ENCODE measurements at regions not wholly inside any gene's neighbourhood (a gene's known extent, or its start where the extent isn't known, plus 50 kb on each side); places are given as distances from the start of the nearest gene placed in this dataset.

- in situ Hi-C loops (cut with MboI): no loop called here
- no peak overlapping the region for H3K9ac ChIP-seq
- H3K27ac ChIP-seq: no peak overlapping the region
- 66% methylated on average over 7 of the region's 7 CpGs for WGBS, 2 experiments (ENCODE audit: low coverage in 1 of 2, low lambda C conversion rate in 2 of 2, missing lambda C conversion rate in 2 of 2)
- no peaks in the 10 kb centered on the region for H3K4me1 ChIP-seq (ENCODE audit: insufficient read depth)
- H3K4me3 ChIP-seq: no peak overlapping the region
- H3F3A ChIP-seq (ENCODE audit: insufficient read depth): no peaks in the 10 kb centered on the region
- no peaks in the 10 kb centered on the region for H3K79me2 ChIP-seq (ENCODE audit: insufficient read depth)
- no peaks in the 10 kb centered on the region for H3K9me2 ChIP-seq (ENCODE audit: insufficient read depth)
- H3K9me3 ChIP-seq (ENCODE audit: low read depth): no peaks in the 10 kb centered on the region
- DNase-seq: no peak
- no peaks in the 10 kb centered on the region for H3K36me3 ChIP-seq (ENCODE audit: low read depth)
- no peaks in the 10 kb centered on the region for H4K20me1 ChIP-seq (ENCODE audit: insufficient read depth)
- H3K27me3 ChIP-seq (replicated peaks; ENCODE audit: insufficient read depth): no peaks in the 10 kb centered on the region
- no peak overlapping the region for H3K4me2 ChIP-seq (ENCODE audit: unreplicated experiment)
- H2AFZ ChIP-seq: no peak overlapping the region
- TF ChIP-seq EZH2 (IDR thresholded peaks at IDR 0.05; ENCODE audit: insufficient read depth, poor library complexity, severe bottlenecking) (no peak), EZH2phosphoT487 (IDR thresholded peaks at IDR 0.05; ENCODE audit: insufficient read depth, low read depth) (no peak)
Observed at GRCh38 chr12:107291018-107291417, 197.7 kb upstream of the CRY1 start.

GRCh38 chr12:107296681-107297089 is 203.3 kb upstream of the CRY1 start:
- in situ Hi-C loops (cut with MboI): no loop called here
- Histone ChIP-seq H4K20me1 (ENCODE audit: insufficient read depth) (no peaks in the 10 kb centered on the region), H3K4me3 (no peak overlapping the region), H3K4me2 (ENCODE audit: unreplicated experiment) (no peak overlapping the region), H3K27me3 (replicated peaks; ENCODE audit: insufficient read depth) (peaks cover 6% of the 10 kb centered on the region; the same call in 1 of the 2 replicates), H3K9ac (no peak overlapping the region), H3K9me2 (ENCODE audit: insufficient read depth) (no peaks in the 10 kb centered on the region), H3K36me3 (ENCODE audit: low read depth) (no peaks in the 10 kb centered on the region), H3K4me1 (ENCODE audit: insufficient read depth) (no peaks in the 10 kb centered on the region), H3K27ac (no peak overlapping the region), H3K79me2 (ENCODE audit: insufficient read depth) (no peaks in the 10 kb centered on the region), H2AFZ (no peak overlapping the region), H3F3A (ENCODE audit: insufficient read depth) (no peaks in the 10 kb centered on the region), H3K9me3 (ENCODE audit: low read depth) (no peaks in the 10 kb centered on the region)
- WGBS, 2 experiments (ENCODE audit: low coverage in 1 of 2, low lambda C conversion rate in 2 of 2, missing lambda C conversion rate in 2 of 2): 60 to 70% methylated on average over 6 of the region's 6 CpGs
- no peak for TF ChIP-seq EZH2phosphoT487 (IDR thresholded peaks at IDR 0.05; ENCODE audit: insufficient read depth, low read depth)
- TF ChIP-seq EZH2 (IDR thresholded peaks at IDR 0.05; ENCODE audit: insufficient read depth, poor library complexity, severe bottlenecking): no peak
- DNase-seq: peak; percentile 11

- in situ Hi-C loops (cut with MboI): no loop called here
- TF ChIP-seq EZH2 (IDR thresholded peaks at IDR 0.05; ENCODE audit: insufficient read depth, poor library complexity, severe bottlenecking) (no peak), EZH2phosphoT487 (IDR thresholded peaks at IDR 0.05; ENCODE audit: insufficient read depth, low read depth) (no peak)
- H3K4me1 ChIP-seq (ENCODE audit: insufficient read depth): no peaks in the 10 kb centered on the region
- peak; percentile 9 for DNase-seq
- H3K9ac ChIP-seq: no peak overlapping the region
- no peaks in the 10 kb centered on the region for H3K9me3 ChIP-seq (ENCODE audit: low read depth)
- H3K36me3 ChIP-seq (ENCODE audit: low read depth): no peaks in the 10 kb centered on the region
- WGBS, 2 experiments (ENCODE audit: low coverage in 1 of 2, low lambda C conversion rate in 2 of 2, missing lambda C conversion rate in 2 of 2): 37 to 48% methylated on average over 2 of the region's 2 CpGs
- H3F3A ChIP-seq (ENCODE audit: insufficient read depth): no peaks in the 10 kb centered on the region
- H4K20me1 ChIP-seq (ENCODE audit: insufficient read depth): no peaks in the 10 kb centered on the region
- no peak overlapping the region for H3K4me3 ChIP-seq
- no peaks in the 10 kb centered on the region for H3K79me2 ChIP-seq (ENCODE audit: insufficient read depth)
- H2AFZ ChIP-seq: no peak overlapping the region
- H3K27me3 ChIP-seq (replicated peaks; ENCODE audit: insufficient read depth): peaks cover 4% of the 10 kb centered on the region; the same call in 1 of the 2 replicates
- no peak overlapping the region for H3K27ac ChIP-seq
- no peaks in the 10 kb centered on the region for H3K9me2 ChIP-seq (ENCODE audit: insufficient read depth)
- H3K4me2 ChIP-seq (ENCODE audit: unreplicated experiment): no peak overlapping the region
Observed at GRCh38 chr12:107302649-107303341, 209.4 kb upstream of the CRY1 start.

GRCh38 chr12:107304588-107305532 is 211.5 kb upstream of the CRY1 start:
- 79 to 83% methylated on average over 2 of the region's 2 CpGs for WGBS, 2 experiments (ENCODE audit: low coverage in 1 of 2, low lambda C conversion rate in 2 of 2, missing lambda C conversion rate in 2 of 2)
- H3K9me3 ChIP-seq (ENCODE audit: low read depth): no peaks in the 10 kb centered on the region
- no peak overlapping the region for H3K27ac ChIP-seq
- H3F3A ChIP-seq (ENCODE audit: insufficient read depth): no peaks in the 10 kb centered on the region
- H3K4me2 ChIP-seq (ENCODE audit: unreplicated experiment): no peak overlapping the region
- H3K4me3 ChIP-seq: no peak overlapping the region
- no peaks in the 10 kb centered on the region for H4K20me1 ChIP-seq (ENCODE audit: insufficient read depth)
- in situ Hi-C loops (cut with MboI): no loop called here
- H3K9me2 ChIP-seq (ENCODE audit: insufficient read depth): no peaks in the 10 kb centered on the region
- H3K79me2 ChIP-seq (ENCODE audit: insufficient read depth): no peaks in the 10 kb centered on the region
- TF ChIP-seq EZH2phosphoT487 (IDR thresholded peaks at IDR 0.05; ENCODE audit: insufficient read depth, low read depth): no peak
- TF ChIP-seq EZH2 (IDR thresholded peaks at IDR 0.05; ENCODE audit: insufficient read depth, poor library complexity, severe bottlenecking): no peak
- peaks cover 9% of the 10 kb centered on the region for H3K27me3 ChIP-seq (replicated peaks; ENCODE audit: insufficient read depth)
- H3K4me1 ChIP-seq (ENCODE audit: insufficient read depth): no peaks in the 10 kb centered on the region
- peak; percentile 12 for DNase-seq
- H3K9ac ChIP-seq: no peak overlapping the region
- H3K36me3 ChIP-seq (ENCODE audit: low read depth): no peaks in the 10 kb centered on the region
- no peak overlapping the region for H2AFZ ChIP-seq

Data from GM23248 (cell line).